CD8-positive, alpha-beta memory T cell (primary cell): ENCODE measurements at regions not wholly inside any gene's neighbourhood (a gene's known extent, or its start where the extent isn't known, plus 50 kb on each side); places are given as distances from the start of the nearest gene placed in this dataset.
A peak's percentile ranks its signal among the peaks of the same experiment; 100 is the strongest.

Experiments used
- CTCF ChIA-PET: fragments of 350-600 bp; sonication (Branson Sonifier 250); formaldehyde crosslinking; loops from one replicate; lab custom pipeline; 2021; ENCODE audit warnings: antibody characterized with exemption; lab: Charles Lee
- POLR2A ChIA-PET: fragments of 350-600 bp; sonication (Branson Sonifier 250); formaldehyde crosslinking; loops from one replicate; lab custom pipeline; 2021; ENCODE audit warnings: antibody characterized with exemption; lab: Charles Lee
- DNase-seq, 5 donors: peaks; one replicate each; pipeline versions ENCODE4 v3.0.0 to v3.0.0-alpha.2; 2020 to 2022; ENCODE audit warnings: mixed read lengths in 1 of 5
- H3K27ac ChIP-seq: one replicate; pipeline ENCODE4 v1.7.0; 2013; ENCODE audit warnings: low read depth, mild to moderate bottlenecking, low read length, moderate library complexity
- H3K27me3 ChIP-seq: 2 replicates; pipeline ENCODE4 v1.7.0; 2013; ENCODE audit warnings: low read length, mild to moderate bottlenecking; ENCODE audit not compliant: insufficient read depth, poor library complexity, severe bottlenecking
- H3K36me3 ChIP-seq: 2 replicates; pipeline ENCODE4 v1.7.0; 2013; ENCODE audit warnings: mild to moderate bottlenecking, low read length, moderate library complexity; ENCODE audit not compliant: insufficient read depth
- H3K4me1 ChIP-seq: 2 replicates; pipeline ENCODE4 v1.7.0; 2013; ENCODE audit warnings: mild to moderate bottlenecking, low read length, moderate library complexity; ENCODE audit not compliant: insufficient read depth
- H3K4me3 ChIP-seq: 2 replicates; pipeline ENCODE4 v1.7.0; 2013; ENCODE audit warnings: mild to moderate bottlenecking, low read length
- H3K9me3 ChIP-seq: 2 replicates; pipeline ENCODE4 v1.7.0; 2013; ENCODE audit warnings: mild to moderate bottlenecking, low read length
- H3K27ac Mint-ChIP-seq, 8 donors: one replicate each; pipeline ENCODE4 v1.8.0; 2020 to 2021; ENCODE audit warnings: mixed read lengths in 8 of 8, mild to moderate bottlenecking in 6 of 8, inconsistent platforms in 3 of 8, moderate library complexity in 3 of 8
- H3K27me3 Mint-ChIP-seq, 2 donors: one replicate each; pipeline ENCODE4 v1.8.0; 2020 to 2021; ENCODE audit warnings: mixed read lengths in 2 of 2, mild to moderate bottlenecking in 1 of 2, moderate library complexity in 1 of 2
- H3K36me3 Mint-ChIP-seq, 3 donors: one replicate each; pipeline ENCODE4 v1.8.0; 2020 to 2021; ENCODE audit warnings: mixed read lengths in 3 of 3, inconsistent platforms in 1 of 3, mild to moderate bottlenecking in 1 of 3
- H3K4me1 Mint-ChIP-seq, 3 donors: one replicate each; pipeline ENCODE4 v1.8.0; 2020 to 2021; ENCODE audit warnings: mixed read lengths in 3 of 3, inconsistent platforms in 1 of 3, mild to moderate bottlenecking in 1 of 3
- H3K4me3 Mint-ChIP-seq, 7 donors: one replicate each; pipeline ENCODE4 v1.8.0; 2020 to 2021; ENCODE audit warnings: mixed read lengths in 7 of 7, mild to moderate bottlenecking in 6 of 7, moderate library complexity in 4 of 7, inconsistent platforms in 2 of 7
- H3K9me3 Mint-ChIP-seq, 5 donors: one replicate each; pipeline ENCODE4 v1.8.0; 2020 to 2022; ENCODE audit warnings: mixed read lengths in 5 of 5, mild to moderate bottlenecking in 3 of 5, moderate library complexity in 2 of 5, inconsistent platforms in 1 of 5

DNA sequence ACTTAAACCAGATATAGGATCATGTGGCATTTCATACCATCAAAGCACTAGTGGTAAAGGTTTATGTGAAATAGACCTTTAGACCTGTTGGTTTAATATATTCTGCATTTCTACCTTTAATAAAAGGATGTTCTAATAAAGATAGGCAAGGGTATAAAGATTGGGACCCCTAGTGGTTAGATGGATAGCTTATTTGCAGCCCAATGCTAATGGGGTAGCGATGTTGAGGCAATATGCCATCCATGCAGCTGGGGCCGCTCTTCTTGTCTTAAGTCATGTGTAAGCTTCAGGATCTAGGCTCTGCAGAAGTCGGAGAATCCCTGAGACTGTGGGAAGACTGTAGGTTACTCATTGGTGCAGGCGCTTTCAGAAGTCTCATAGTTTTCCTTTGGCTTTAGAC is 114.9 kb downstream of the ICOS start:
- Histone ChIP-seq H3K4me3 (no peak overlapping the region), H3K9me3 (no peaks in the 10 kb centered on the region), H3K27ac (no peak overlapping the region), H3K36me3 (no peaks in the 10 kb centered on the region), H3K4me1 (no peaks in the 10 kb centered on the region), H3K27me3 (no peaks in the 10 kb centered on the region)
- peaks cover 16 to 19% (median 17%) of the 10 kb centered on the region in 3 donors for H3K4me1 Mint-ChIP-seq
- peak in 2 of 5 donors; percentile 5 to 6 for DNase-seq
- POLR2A ChIA-PET: no interaction called here
- CTCF ChIA-PET: interaction anchor here (0.7 to 2.0 kb wide), 10 partner anchors 10 to 236 kb away, joined by 3 to 12 read pairs (median 4); partner anchors contain the start of gene ICOS
- no peak overlapping the region for H3K4me3 Mint-ChIP-seq
- H3K36me3 Mint-ChIP-seq: no peaks in the 10 kb centered on the region
- H3K9me3 Mint-ChIP-seq: no peaks in the 10 kb centered on the region
- H3K27me3 Mint-ChIP-seq: peaks cover 0 to 2% of the 10 kb centered on the region in 2 donors
- no peak overlapping the region for H3K27ac Mint-ChIP-seq

DNA sequence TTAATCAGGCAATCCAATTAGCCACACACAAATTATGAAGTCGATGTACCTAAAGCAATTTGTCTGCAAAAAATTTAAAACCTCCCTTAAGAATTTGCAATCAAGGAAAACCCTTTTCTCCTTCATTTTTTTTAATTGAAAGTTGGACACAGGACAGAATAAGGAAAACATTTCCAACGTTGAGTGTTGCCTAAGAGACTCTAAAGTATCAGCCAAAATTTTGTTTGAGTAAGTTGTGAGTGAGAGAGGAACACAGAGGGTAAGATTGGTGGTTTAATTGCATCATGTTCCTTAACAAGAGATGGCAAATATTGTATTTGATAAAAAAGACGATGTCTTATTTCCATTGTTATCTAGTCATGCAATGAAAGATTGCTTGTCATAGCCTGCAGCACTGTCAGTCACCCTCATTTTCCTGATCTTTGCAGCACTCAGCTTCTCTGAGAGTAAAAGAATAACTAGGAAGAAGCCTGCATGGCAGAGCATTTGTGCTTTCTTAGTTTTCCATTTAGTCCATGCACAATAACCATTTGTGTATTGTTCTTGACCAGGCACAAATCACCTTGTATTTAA is 115.5 kb downstream of the ICOS start:
- H3K27me3 Mint-ChIP-seq: peaks cover 0 to 2% of the 10 kb centered on the region in 2 donors
- H3K27ac ChIP-seq: no peak overlapping the region
- no peaks in the 10 kb centered on the region for H3K9me3 Mint-ChIP-seq
- no peak for DNase-seq
- H3K36me3 Mint-ChIP-seq: no peaks in the 10 kb centered on the region
- no peak overlapping the region for H3K27ac Mint-ChIP-seq
- no peaks in the 10 kb centered on the region for H3K9me3 ChIP-seq
- POLR2A ChIA-PET: no interaction called here
- H3K4me3 Mint-ChIP-seq: no peak overlapping the region
- CTCF ChIA-PET: interaction anchor here (0.7 to 2.0 kb wide), 4 partner anchors 14 to 237 kb away, joined by 3 to 12 read pairs (median 6); no protein-coding TSS in a partner anchor
- H3K27me3 ChIP-seq: no peaks in the 10 kb centered on the region
- no peaks in the 10 kb centered on the region for H3K4me1 ChIP-seq
- no peaks in the 10 kb centered on the region for H3K36me3 ChIP-seq
- H3K4me3 ChIP-seq: no peak overlapping the region
- peaks cover 16 to 19% (median 17%) of the 10 kb centered on the region in 3 donors for H3K4me1 Mint-ChIP-seq

DNA sequence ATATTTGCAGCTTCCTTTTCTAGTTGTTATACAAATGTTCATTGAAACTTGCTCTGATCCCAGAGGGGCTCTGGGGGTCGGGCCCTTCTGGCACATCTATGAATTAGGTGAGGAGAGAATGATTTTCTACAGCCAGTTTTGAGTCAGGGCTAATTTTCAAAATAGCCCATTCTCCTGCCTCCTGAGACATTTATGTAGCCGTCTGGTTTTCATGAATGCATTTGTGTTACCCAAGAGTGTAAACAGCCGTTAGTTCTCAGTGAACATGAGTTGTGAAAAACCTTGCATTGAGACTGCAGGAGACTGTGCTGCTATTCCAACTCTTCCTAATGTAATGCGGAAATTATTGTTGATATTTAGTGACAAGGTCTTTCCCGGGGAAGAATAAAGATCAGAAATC is 122.5 kb downstream of the ICOS start:
- Mint-ChIP-seq H3K4me3 (no peak overlapping the region), H3K9me3 (no peaks in the 10 kb centered on the region)
- CTCF ChIA-PET: no interaction called here

DNA sequence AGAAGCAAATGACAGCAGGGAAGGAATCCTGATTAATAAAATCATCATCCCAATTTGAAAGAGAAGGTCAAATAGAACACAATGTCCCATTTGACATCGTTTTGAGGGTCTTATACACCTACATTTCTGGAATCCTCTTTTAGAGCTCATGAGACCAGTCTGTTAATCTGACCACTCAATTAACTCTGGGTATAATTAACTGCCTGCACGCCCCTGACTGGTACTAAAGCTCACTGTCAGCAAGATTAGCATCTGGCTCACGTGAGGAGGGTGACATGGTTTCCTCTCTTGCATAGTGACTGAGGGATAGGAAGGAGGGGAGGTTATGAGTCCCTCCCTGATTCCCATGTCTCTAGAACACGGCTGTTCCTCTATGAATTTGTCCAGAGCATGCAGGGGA is 124.3 kb downstream of the ICOS start:
- Mint-ChIP-seq H3K27me3 (peaks cover 1 to 13% of the 10 kb centered on the region in 2 donors), H3K9me3 (no peaks in the 10 kb centered on the region), H3K4me3 (no peak overlapping the region), H3K4me1 (no peaks in the 10 kb centered on the region), H3K27ac (no peak overlapping the region), H3K36me3 (no peaks in the 10 kb centered on the region)
- H3K36me3 ChIP-seq: no peaks in the 10 kb centered on the region
- no peaks in the 10 kb centered on the region for H3K9me3 ChIP-seq
- POLR2A ChIA-PET: no interaction called here
- no peaks in the 10 kb centered on the region for H3K27me3 ChIP-seq
- CTCF ChIA-PET: interaction anchor here (2.5 kb wide), 1 partner anchor 10 kb away, joined by 8 read pairs; no protein-coding TSS in a partner anchor
- DNase-seq: no peak
- no peak overlapping the region for H3K4me3 ChIP-seq
- no peak overlapping the region for H3K27ac ChIP-seq
- no peaks in the 10 kb centered on the region for H3K4me1 ChIP-seq

More for the DNA sequence above, 122.5 kb downstream of the ICOS start:
- POLR2A ChIA-PET: no interaction called here
- Histone ChIP-seq H3K9me3 (no peaks in the 10 kb centered on the region), H3K4me1 (no peaks in the 10 kb centered on the region), H3K27ac (no peak overlapping the region), H3K4me3 (no peak overlapping the region), H3K27me3 (no peaks in the 10 kb centered on the region), H3K36me3 (no peaks in the 10 kb centered on the region)
- H3K36me3 Mint-ChIP-seq: no peaks in the 10 kb centered on the region
- peaks cover 1 to 4% of the 10 kb centered on the region in 2 donors for H3K27me3 Mint-ChIP-seq
- no peak overlapping the region for H3K27ac Mint-ChIP-seq
- no peaks in the 10 kb centered on the region for H3K4me1 Mint-ChIP-seq
- no peak for DNase-seq

DNA sequence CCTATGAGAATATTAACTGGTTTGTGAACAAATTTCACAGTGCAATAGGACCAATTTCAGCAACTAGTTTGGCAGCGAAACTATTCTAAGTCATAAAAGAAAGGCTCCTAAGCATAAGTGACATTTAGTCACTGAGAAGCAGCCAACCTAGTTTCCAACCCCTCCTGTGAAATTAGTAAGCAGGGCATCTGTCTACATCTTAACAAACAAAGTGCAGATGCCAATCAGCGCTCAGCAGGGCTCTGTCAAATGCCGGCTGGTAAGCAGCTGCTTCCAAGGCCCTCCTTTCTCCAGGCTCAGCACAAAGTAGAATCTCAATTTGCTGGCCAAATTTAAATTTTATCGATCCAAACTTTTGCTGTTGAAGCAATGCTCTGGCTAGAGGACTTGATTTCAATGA is 124.7 kb downstream of the ICOS start:
- POLR2A ChIA-PET: interaction anchor here (1.2 kb wide), 1 partner anchor 49 kb away, joined by 3 read pairs; no protein-coding TSS in a partner anchor
- H3K27me3 Mint-ChIP-seq: peaks cover 1 to 13% of the 10 kb centered on the region in 2 donors
- no peak overlapping the region for H3K4me3 Mint-ChIP-seq
- no peak for DNase-seq
- no peaks in the 10 kb centered on the region for H3K36me3 Mint-ChIP-seq
- H3K4me1 Mint-ChIP-seq: no peaks in the 10 kb centered on the region
- Histone ChIP-seq H3K27me3 (no peaks in the 10 kb centered on the region), H3K9me3 (no peaks in the 10 kb centered on the region), H3K27ac (no peak overlapping the region), H3K36me3 (no peaks in the 10 kb centered on the region), H3K4me1 (no peaks in the 10 kb centered on the region), H3K4me3 (no peak overlapping the region)
- H3K9me3 Mint-ChIP-seq: no peaks in the 10 kb centered on the region
- H3K27ac Mint-ChIP-seq: no peak overlapping the region
- CTCF ChIA-PET: interaction anchor here (2.5 kb wide), 1 partner anchor 10 kb away, joined by 8 read pairs; no protein-coding TSS in a partner anchor

DNA sequence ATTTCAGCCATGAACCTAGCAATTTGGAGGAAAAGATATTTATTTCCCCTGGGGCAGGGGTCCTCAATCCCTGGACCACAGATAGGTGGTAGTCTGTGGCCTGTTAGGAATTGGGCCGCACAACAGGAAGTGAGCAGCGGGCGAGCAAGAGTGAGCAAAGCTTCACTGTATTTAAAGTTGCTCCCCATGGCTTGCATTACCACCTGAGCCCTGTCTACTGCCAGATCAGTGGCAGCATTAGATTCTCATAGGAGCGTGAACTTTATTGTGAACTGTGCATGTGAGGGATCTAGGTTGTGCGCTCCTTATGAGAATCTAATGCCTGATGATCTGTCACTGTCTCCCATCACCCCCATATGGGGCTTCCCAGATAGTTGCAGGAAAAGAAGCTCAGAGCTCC is 127.6 kb downstream of the ICOS start:
- Histone ChIP-seq H3K27me3 (no peaks in the 10 kb centered on the region), H3K4me3 (no peak overlapping the region), H3K27ac (no peak overlapping the region), H3K9me3 (no peaks in the 10 kb centered on the region), H3K4me1 (no peaks in the 10 kb centered on the region), H3K36me3 (no peaks in the 10 kb centered on the region)
- ChIA-PET POLR2A (no interaction called here), CTCF (interaction anchor here (1.2 kb wide), 1 partner anchor 1884 kb away, joined by 3 read pairs; no protein-coding TSS in a partner anchor)
- Mint-ChIP-seq H3K4me3 (no peak overlapping the region), H3K9me3 (no peaks in the 10 kb centered on the region), H3K27ac (no peak overlapping the region), H3K27me3 (peaks cover 2 to 13% of the 10 kb centered on the region in 2 donors), H3K36me3 (no peaks in the 10 kb centered on the region), H3K4me1 (no peaks in the 10 kb centered on the region)
- no peak for DNase-seq

DNA sequence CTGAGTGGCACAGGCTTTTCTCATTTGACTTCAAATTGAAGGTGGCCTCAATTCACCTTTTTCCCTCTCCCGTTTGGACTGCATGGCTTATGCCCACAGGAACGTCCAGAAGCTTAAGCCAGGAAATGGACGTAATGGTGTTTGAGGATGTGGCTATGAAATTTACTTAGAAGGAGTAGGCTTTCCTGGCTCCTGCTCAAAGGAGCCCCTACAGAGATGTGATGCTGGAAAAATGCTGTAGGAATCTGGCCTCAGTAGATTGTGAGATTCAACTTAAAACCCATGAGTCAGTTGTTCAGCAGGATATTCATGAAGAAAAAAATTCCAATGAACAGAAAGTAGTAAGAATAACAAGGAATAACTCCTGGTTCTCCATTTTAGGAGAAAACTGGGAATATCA is 129.0 kb downstream of the ICOS start:
- ChIA-PET CTCF (no interaction called here), POLR2A (no interaction called here)
- Histone ChIP-seq H3K4me1 (no peaks in the 10 kb centered on the region), H3K36me3 (no peaks in the 10 kb centered on the region), H3K27me3 (no peaks in the 10 kb centered on the region), H3K9me3 (no peaks in the 10 kb centered on the region), H3K27ac (no peak overlapping the region), H3K4me3 (no peak overlapping the region)
- Mint-ChIP-seq H3K27ac (no peak overlapping the region), H3K9me3 (no peaks in the 10 kb centered on the region), H3K4me3 (no peak overlapping the region), H3K36me3 (no peaks in the 10 kb centered on the region), H3K27me3 (peaks cover 2 to 20% of the 10 kb centered on the region in 2 donors), H3K4me1 (no peaks in the 10 kb centered on the region)
- DNase-seq: no peak

DNA sequence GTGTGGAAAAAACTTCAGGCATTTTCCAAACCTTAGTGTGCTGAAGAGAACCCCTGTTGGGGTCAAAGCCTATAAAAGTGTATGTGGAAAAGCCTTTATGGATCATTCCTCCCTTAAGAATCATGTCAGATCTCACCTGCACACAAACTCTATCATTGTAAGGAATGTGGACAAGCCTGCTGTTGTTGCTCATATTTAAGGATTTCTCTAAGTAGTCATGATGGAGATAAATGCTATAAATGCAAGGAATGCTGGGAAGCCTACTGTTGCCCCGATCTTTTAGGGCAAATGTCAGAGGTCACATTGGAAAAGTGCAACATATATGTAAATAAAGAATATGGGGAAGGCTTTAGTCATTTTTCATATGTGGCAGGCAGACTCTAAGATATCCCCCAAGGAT is 129.5 kb downstream of the ICOS start:
- H3K4me3 ChIP-seq: no peak overlapping the region
- peaks cover 2 to 20% of the 10 kb centered on the region in 2 donors for H3K27me3 Mint-ChIP-seq
- ChIA-PET CTCF (no interaction called here), POLR2A (no interaction called here)
- H3K27ac Mint-ChIP-seq: no peak overlapping the region
- H3K4me1 Mint-ChIP-seq: no peaks in the 10 kb centered on the region
- no peaks in the 10 kb centered on the region for H3K27me3 ChIP-seq
- no peak for DNase-seq
- H3K27ac ChIP-seq: no peak overlapping the region
- no peaks in the 10 kb centered on the region for H3K4me1 ChIP-seq
- H3K4me3 Mint-ChIP-seq: no peak overlapping the region
- H3K9me3 Mint-ChIP-seq: no peaks in the 10 kb centered on the region
- H3K36me3 ChIP-seq: no peaks in the 10 kb centered on the region
- H3K9me3 ChIP-seq: no peaks in the 10 kb centered on the region
- H3K36me3 Mint-ChIP-seq: no peaks in the 10 kb centered on the region
